ENCODE measurements at regions not wholly inside any gene's neighbourhood (a gene's known extent, or its start where the extent isn't known, plus 50 kb on each side); places are given as distances from the start of the nearest gene placed in this dataset.

DNA sequence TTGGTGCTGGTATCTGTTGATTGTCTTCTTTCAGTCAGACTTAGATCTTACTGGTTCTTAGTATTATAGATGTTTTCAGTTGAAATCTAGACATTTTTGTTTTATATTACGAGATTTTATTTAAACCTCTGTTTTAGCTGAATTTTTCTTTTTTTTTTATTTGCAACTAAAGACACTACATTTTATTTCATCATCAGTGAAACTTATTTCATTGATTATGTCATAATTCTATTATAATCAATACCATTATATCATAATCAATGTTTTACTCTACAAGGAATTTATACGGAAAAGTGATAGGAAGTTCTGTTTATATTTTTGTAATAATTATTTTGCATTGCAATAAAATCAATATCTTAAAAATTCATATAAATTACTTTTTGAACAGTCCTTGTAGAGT, 477.4 kb upstream of the MDFIC2 start:
- no peak for DNase-seq

DNA sequence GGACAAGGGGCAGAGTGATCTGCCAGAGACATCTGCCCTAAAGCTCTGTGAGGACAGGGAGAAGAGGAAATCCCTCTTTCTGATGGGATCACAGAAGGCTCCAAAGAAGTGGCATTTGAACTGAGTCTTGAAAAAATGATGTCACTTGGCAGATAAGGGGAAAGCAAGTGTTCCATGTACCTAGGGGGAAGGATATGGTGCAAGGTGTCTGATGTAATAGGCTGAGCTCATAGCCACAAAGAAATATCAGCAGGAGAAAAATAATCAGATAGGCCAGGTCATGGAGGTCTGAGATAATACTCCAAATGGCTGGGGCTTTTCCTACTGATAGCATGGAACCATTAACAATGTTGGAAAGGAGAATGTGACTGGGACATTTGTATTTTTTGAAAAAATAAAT, 468.4 kb upstream of the MDFIC2 start:
- DNase-seq, result no peak

DNA sequence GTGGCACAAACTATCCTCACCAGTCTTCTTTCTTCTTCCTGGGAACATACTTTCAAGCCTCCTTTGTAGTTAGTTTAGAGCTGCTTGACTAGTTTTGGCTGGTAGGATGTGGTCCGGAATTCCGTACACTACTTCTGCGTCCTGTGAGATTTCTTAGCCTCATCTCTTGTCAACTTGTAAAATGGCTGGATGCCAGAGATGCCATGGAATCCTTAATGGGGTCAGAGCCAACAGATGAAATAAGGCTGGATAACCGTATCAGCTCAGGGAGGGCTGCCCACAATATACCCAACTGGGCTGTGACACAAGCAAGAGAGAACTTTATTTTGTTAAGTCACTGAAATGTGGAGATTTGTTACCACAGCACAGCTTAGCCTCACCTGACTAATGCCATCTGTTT, 466.9 kb upstream of the MDFIC2 start:
- DNase-seq, result no peak

DNA sequence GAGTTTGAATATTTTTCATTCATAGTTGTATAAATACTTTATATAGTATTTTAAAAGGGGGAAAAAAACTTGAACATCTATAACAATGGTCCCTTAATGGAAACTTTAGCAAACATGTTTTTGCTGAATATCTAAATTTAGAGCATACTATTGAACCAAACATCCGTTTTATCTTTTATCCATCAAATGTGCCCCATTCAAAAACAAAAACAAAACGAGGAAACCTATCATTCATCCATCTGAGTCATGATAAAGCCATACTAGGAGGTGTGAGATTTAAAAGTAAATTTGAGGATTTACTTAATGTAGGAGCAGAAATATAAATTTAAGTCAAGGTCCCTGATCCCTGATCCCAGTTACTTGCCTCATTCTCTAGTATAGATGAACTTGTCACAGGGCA, 463.6 kb upstream of the MDFIC2 start:
- no peak for DNase-seq

DNA sequence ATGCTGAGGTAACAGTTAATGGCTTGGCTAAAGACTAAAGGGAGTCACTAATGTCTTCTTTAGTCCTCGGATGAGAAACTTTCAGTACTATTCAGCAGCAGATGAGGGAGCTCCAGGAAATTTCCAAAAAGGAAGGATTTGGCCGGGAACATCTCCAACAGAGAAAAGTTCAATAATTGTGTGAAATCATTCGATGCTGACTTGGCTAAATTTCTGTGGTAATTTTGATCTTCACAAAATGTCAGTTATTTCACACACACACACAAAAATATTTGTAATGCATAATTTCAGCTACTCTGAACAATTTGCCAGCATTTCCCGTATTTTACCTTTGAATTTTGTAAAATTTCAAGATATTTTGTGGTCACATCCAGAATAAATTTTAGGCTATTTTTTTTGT, 462.8 kb upstream of the MDFIC2 start:
- DNase-seq, result no peak

DNA sequence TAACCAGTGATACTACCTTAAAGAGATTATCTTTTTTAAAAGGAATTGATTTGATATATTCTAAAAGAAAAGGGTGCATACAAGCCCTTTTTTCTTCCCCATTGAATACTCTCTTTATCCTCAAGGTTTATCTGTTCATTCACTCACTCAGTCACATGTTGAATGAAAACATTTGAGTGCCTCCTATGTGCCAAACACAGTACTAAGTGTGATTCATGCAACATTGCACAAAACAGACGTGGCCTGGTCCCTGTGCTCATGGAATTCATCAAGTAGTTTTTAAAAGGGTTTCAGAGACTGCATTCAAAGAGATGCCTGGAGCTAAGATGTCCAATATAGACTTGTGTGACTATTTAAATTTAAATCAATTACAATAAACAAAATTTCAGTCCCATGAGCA, 462.2 kb upstream of the MDFIC2 start:
- DNase-seq, result no peak

DNA sequence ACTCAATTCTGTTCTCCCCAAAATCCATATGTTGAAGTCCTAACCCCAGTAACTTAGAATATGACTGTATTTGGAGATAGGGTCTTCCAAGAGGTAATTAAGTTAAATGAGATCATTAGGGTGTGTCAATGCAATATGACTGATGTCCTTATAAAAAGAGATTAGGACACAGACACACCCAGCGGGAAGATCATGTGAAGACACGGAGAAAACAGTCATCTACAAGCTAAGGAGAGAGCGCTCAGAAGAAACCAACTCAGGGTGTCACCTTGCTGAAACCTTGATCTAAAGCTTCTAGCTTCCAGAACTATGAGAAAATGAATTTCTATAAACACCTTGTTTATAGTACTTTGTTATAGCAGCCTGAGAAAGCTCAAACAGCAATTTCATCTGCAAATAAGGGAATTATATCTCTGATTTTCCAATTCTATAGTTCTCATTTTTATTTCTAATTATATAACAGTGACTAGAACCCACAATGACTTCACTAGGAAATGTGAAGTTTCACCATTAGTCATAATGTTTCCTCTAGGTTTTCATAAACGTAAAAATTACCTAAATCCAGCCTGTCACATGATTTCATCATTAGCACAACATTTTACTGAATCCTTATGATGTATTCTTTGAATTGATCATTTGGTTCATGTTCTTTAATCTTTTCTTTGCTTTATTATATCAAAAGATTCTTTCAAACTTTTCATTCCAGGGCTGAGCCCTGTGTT, 459.1 kb upstream of the MDFIC2 start:
- DNase-seq, result no peak

DNA sequence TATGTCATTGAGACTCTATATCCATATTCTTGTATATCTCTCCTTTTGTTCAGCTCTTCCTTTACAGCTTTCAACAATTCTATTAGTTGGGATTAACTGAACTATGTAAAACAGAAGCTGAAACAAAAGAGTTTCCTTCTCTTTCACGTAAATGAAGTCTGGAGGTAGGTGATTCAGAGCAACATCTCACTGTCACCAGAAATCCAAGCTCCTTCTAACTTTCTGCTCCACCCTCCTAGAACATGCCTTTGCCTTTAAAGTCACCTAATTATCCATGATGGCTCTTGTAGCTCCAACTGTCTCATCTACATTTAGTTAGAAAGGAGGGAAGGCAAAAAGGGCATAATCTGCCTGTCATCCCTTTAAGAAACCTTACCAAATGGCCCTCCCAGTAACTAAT, 458.2 kb upstream of the MDFIC2 start:
- DNase-seq, result no peak

DNA sequence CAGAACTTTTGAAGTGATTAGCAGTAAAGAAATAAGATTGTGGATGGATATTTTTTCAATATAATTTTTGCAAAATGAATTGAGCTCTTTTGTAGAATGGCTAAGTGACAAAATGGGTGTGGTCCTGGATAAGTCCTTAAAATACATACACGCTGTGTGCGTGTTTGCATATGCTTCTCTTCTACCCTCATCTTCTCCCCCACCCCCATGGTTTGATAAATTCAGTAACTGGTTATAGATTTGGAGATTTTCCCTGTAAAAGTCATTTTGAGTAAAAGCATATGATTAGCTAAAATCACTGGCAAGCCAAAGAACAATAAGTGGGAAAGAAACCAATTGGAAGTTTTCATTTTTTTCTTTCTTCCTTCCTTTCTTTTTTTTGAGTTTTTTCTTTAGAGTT, 453.9 kb upstream of the MDFIC2 start:
- DNase-seq, result no peak

DNA sequence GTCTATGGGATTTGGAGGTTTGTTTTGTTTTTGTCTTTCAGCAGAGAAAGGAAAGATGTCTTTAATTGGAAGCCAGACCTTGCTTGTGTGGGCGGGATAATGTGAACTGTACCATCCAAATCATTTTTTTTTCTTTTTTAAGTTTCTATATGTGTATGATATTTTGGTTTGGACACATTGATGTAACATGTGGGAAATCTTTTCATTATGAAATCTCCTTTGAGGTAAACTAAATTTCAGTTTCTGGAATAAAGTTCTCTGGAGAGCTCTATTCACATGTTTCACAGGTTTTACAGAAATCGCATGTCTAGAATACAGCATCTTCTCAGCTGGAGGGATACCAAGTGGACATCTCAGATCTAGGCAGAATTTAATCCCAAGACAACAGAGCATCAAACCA, 451.5 kb upstream of the MDFIC2 start:
- no peak for DNase-seq

DNA sequence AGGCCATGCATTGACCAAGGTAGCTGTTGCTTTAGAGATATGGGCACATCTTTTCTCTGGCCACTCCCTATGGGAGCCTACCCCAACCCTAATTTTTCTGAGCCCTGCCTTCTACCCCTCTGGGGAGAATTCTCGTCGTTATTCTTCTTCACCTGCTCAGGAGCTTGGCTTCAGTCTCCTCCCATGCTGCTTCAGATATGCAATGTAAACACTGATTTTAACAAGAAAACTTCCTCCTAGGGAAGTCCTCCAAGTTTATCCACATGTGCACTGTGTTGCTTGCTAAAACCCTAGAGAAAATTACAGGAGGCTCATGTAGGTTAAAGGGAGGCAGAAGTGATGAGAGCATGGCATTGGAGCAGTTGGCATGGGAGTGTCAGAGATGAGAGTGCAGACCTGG, 445.2 kb upstream of the MDFIC2 start:
- DNase-seq, result no peak

DNA sequence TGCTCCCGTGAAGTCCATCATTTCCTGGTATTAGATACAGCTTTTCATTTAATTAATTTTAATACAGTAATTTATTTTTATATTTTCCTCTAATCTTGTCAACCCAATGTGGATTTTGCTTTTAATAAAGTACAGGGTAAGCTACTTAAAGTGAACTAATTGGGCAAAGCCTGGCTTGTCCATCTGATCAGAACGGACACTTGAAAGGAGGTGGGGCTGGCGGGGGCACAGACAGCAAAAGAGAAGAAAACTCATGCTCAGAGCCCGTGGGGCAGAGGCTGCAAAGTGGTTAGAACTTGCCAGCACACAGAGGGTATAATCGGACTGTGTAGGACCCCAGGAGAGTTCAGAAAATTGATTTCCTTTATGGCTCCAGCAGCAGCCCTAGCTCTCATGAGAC, 443.1 kb upstream of the MDFIC2 start:
- DNase-seq, result no peak

DNA sequence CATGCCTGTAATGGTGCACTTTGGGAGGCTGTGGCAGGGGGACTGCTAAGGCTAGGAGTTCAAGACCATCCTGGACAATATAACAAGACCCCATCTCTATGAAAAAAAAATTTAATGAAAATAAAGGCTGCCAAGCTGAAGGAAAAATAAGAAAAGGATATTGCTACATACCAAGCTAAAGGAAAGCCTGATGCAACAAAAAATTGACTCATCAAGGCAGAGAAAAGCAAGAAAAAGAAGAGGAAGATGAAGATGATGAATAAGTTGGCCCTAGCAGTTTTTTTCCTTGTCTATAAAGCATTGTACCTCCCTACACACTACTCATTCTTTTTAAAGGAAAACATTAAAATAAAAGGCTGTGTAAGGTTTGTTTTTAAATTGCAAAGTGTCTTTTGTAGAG, 441.9 kb upstream of the MDFIC2 start:
- DNase-seq, result no peak

DNA sequence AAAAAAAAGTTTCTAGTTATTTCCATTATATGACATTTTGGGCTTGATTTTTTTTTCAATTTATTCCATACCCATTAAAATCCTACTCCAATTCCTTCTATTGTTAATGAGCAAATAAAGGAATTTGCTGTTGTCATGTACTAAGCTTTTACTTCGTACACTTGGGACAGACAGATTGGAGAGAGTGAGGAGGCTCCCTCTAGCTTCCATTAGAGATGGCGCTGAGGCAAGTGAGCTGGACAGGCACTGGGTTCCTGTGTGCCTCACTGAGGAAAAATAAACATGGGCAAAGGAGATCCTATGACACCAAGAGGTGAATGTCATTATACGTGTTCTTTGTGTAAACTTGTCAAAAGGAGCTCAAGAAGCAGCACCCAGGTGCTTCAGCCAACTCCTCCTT, 441.1 kb upstream of the MDFIC2 start:
- no peak for DNase-seq

DNA sequence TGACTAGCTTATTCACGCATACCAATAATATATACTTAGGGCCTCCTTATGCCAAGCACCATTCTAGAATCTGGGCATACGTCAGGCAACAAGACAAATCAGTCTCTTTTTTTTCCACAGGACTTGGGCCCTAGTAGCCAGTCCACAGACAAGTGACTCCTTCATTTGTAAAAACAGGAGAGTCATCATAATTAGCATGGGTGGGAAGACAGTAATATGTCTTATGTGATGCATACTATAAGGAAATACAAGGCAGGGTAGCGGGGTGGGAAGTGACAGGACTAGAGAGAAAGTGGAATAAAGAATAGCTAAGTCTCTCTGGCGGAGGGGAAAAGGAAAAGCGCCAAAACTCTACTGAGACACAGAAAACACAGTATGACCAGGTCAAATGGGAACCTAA, 439.6 kb upstream of the MDFIC2 start:
- no peak for DNase-seq

DNA sequence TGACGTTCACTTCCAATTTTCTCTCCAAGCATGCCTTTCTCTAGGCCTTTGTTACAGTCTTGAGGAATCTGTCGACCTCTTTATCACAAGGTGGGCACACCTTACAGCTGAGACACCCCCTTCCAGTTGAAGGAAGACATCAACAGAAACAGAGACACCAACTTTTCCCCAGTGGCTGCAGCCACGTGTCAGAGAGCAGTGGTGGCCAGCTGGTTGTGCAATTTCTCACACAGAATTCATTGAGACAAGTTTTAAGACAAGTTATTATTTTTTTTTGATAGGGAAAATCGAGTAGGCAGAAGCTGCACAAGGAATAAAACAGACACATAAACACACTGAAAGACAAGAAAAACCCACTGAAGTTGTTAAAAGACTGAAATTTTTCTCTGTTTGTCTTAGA, 436.7 kb upstream of the MDFIC2 start:
- no peak for DNase-seq

DNA sequence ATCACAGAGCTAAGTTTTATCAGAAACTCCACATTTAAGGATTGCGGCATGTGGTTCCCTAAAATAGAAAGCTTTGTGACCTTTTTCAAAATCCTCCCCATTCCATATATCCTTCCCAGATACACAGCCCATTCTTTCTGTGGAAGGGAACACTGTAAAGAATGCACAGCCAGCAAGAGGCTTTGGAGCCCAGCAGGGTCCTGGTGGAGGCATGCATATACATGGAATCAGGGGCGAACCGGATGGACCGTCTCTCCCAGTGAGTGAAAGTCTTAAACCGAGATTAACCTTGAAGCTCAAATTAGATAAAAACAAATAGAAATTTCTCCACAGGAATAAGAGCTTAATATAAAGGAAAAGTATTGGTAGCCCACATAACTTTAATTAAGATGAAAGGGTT, 436.2 kb upstream of the MDFIC2 start:
- DNase-seq, result no peak

DNA sequence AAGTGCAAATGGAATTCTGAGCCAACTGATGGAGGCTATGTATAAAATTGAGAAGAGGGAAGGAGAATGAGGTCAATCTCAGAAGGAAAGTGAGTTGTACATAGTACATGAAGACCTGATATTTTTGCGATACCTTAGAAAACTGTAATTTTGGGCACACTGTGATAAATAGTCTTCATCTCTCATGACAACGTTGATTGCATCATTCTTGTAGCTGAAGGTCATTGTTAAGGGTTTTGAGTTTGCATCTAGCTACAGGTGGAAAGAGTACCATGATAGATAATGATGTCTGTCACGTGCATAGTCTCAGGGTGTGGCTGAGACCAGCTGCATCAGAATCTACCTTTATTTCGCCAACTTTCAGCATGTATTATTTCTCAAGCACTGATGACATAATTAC, 435.4 kb upstream of the MDFIC2 start:
- no peak for DNase-seq

DNA sequence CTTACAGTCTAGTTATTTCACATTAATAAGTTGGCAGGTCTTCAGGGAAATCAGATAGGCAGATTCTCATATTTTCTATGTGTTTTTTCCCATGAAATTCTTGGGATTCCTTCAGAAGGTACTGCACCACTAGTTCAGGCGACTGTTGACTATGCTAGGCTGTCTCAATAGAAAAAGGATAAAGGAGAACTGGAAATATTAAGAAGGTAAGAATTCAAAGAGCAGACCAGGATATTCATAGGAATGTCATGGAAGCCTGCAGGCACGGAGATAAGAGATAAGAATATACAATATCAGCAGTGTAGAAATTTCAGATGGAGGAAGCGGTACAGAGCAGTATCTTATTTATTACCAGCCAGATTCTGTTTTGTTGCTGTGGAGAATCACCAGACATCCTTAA, 432.1 kb upstream of the MDFIC2 start:
- DNase-seq, result no peak

DNA sequence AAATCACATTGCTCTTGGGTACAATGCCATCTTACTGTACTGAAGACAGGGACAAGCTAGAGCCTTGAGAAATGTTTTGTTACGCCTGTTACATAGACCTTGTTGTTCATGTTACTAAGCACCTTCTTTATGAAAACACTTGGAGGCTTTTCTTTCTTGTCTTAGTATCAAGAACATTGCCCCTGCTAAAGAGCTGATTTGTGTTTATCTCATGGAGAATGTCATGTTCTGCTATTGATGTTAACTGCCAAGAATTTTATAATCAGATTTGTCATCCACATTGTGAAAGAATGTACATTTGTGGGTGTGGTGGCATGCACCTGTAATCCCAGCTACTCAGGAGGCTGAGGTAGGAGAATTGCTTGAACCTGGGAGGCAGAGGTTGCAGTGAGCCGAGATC, 431.3 kb upstream of the MDFIC2 start:
- DNase-seq, result no peak

DNA sequence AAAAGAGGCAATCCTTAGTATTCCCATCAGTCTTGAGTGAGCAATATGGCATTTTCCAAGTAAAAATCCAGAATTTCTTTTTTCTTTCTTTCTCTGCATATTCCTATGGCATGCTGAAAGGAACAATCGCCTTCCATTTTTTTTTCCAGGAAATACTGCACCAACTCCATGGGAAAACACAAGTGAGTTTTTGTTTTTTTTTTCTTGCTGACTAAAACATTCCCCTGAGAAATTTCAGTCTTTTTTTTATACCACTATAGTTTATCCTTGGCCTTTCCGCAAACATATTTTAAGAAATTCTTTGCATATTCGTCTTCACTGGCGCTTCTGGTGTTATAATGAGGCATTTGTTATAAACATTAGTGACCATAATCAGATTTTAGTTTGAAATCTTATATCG, 429.6 kb upstream of the MDFIC2 start:
- no peak for DNase-seq

DNA sequence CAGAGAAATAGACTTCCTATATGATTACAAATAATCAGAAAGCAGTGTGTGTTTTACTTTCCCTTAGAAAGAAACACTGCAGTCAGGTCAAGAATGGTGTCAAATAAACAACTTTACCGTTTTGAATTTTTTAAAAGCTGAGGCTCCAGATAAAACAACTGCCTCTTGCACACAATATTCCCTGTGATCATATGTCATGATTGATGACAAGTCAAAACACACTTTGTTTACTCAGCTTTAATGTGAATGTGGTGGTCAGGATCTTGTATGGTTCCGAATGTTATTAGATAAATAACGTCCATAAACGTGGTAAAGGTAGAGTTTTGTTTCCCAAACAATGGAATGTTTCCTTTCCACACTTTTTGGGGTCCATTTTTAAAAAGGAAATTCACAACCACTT, 428.4 kb upstream of the MDFIC2 start:
- DNase-seq, result no peak

DNA sequence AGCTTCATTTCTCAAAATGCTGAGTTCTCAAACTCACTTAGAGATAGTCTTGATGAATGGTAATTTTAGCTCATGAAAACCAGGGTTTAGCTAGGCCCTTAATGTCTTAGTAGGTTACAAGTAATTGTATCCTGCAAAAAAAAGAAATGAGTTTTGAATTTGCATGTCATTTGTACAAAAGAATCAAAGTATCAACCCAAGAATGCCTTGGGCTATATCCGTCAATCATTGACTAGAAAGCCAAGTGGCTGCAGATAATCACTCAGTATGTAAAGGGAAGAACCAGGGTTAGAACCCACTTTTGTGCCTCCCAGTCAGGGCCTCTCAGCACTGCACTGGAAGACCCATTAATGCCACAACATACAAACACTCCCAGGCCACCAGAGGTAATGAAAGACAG, 427.6 kb upstream of the MDFIC2 start:
- DNase-seq, result no peak

DNA sequence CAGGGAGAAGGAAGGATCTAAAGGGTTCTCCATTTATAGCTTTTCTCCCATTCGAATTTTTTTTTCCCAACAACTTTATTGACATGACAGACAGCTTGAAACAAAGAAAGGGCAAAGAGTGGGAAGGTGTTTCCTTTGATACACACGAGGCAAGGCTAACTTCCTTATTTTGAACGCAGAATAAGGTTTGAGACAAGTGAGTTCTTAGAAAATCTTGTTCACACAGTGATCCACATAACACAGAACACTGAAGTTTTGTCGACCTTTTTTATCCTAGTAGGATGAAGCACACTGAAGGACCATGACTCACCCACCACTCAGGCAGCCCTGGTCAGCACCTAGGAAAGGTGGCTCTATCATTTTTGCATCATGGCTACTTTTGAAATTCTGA, 425.8 kb upstream of the MDFIC2 start:
- no peak for DNase-seq

DNA sequence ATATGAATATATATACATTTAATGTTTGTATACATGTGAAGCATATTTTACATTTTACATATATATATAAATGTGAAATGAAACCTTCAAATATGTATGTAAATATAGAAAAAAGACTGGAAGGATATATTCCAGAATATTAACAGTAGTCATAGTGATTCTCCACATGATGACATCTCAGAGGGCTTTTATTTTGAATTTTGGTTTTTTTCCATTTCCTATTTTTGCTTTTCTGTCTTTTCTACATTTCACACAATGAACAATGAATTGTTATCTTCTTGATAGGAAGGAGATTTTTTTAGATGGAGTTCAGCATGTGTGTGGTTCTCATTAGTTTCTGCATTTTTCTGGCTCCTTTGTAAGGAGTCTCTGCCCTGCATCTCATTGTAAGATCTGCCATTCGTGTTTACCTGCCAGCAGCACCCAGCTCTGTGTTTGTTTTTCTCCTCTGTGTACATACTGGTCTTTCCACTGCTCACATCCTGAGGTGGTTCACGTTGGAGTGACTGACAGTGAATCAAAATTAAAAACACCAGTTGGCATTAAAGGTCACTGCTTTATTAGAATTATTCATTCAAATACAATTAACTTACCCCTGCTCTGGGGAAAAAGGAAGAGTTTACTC, 425.3 kb upstream of the MDFIC2 start:
- no peak for DNase-seq

Measured in right hindlimb (tissue), 1 donor.